ENCODE measurements at regions not wholly inside any gene's neighbourhood (a gene's known extent, or its start where the extent isn't known, plus 50 kb on each side); places are given as distances from the start of the nearest gene placed in this dataset.
"Not testable (repeated sequence)": the region's sequence is repeated elsewhere in the genome, so short reads cannot be mapped to it uniquely, and the experiment has no call there.

DNA sequence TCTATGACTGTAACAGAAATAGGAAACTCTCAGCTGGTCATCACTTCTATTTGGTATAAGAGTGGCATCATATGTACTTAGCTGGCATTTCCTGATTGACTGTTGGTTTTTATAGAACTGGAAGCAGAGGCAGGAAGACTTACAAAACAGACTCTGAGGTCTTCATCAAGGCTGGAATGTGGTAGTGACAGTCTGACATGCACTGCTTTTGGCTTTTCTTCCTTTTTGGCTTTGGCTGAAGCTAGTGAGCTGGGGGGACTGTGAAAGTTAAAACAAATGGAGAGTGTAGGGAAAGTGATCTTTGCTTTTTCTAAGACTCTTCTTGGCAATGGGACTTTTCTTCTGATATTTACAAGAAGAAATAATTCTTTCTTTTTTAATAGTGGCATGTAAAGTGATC, 121.1 kb upstream of the SLC4A4 start:
- in situ Hi-C loops (cut with MboI; ENCODE audit: low sequenced_read_pairs, unreplicated experiment): no loop called here
- no peak for DNase-seq (ENCODE audit: low spot score)
- TF ChIP-seq, protein P1, sequence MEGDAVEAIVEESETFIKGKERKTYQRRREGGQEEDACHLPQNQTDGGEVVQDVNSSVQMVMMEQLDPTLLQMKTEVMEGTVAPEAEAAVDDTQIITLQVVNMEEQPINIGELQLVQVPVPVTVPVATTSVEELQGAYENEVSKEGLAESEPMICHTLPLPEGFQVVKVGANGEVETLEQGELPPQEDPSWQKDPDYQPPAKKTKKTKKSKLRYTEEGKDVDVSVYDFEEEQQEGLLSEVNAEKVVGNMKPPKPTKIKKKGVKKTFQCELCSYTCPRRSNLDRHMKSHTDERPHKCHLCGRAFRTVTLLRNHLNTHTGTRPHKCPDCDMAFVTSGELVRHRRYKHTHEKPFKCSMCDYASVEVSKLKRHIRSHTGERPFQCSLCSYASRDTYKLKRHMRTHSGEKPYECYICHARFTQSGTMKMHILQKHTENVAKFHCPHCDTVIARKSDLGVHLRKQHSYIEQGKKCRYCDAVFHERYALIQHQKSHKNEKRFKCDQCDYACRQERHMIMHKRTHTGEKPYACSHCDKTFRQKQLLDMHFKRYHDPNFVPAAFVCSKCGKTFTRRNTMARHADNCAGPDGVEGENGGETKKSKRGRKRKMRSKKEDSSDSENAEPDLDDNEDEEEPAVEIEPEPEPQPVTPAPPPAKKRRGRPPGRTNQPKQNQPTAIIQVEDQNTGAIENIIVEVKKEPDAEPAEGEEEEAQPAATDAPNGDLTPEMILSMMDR (IDR thresholded peaks at IDR 0.05; ENCODE audit: borderline replicate concordance, control extremely low read depth, extremely low read depth, insufficient read depth, missing control alignments): no peak

DNA sequence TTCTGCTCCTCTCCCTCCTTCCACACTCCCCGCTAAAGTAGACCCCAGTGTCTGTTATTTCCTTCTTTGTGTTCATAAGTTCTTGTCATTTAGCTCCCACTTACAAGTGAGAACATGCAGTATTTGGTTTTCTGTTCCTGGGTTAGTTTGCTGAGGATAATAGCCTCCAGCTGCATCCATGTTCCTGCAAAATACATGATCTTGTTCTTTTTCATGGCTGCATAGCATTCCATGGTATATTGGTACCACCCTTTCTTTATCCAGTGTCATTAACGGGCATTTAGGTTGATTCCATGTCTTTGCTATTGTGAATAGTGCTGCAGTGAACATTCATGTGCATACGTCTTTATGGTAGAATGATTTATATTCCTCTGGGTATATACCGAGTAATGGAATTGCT, 118.0 kb upstream of the SLC4A4 start:
- in situ Hi-C loops (cut with MboI; ENCODE audit: low sequenced_read_pairs, unreplicated experiment); DNase-seq (ENCODE audit: low spot score): not testable (repeated sequence)

DNA sequence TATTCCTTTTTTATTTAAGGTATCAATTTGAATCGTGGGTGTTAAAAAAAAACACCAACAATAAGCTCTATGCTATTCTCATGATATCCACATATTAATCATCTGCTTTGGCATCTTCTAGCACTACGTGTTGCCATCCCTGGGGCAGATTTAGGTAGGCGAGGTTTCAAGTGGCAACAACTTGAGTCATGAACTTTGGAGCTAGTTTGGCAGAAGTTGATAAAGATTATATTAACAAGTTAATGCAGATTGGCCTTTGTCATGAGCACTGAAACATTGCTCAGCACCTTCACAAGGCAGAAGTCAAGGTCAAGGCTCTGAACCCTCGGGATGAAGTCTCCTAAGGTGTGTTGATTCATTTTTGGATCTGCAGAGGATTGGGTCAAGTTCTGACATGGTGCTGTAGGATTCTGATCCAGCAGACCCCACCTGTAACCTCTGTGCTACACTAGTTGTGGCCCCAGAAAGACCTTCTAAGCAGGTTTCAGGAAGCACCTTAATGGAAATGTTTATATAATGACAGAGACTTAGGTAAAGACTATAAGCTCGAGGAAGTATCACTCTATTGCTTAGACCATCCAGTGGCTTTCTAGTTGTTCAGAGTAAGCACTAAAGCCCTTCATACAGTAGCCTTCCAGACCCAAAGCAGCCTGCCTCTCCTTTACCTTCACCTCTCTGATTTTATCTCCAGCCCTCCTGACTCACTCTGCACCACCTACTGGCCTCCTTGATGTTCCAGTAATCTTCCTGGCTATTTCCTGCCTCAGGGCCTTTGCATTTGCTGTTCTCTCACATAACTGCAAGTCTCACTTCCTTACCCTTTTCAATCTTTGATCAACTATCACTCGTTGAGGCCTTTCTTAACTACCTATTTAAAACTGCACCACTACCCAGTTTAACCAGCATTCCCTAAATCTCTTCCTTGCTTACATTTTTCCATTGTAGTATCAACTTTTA, 117.0 kb upstream of the SLC4A4 start:
- DNase-seq (ENCODE audit: low spot score): no peak
- TF ChIP-seq, protein P1 (IDR thresholded peaks at IDR 0.05; ENCODE audit: borderline replicate concordance, control extremely low read depth, extremely low read depth, insufficient read depth, missing control alignments): no peak
- in situ Hi-C loops (cut with MboI; ENCODE audit: low sequenced_read_pairs, unreplicated experiment): no loop called here

DNA sequence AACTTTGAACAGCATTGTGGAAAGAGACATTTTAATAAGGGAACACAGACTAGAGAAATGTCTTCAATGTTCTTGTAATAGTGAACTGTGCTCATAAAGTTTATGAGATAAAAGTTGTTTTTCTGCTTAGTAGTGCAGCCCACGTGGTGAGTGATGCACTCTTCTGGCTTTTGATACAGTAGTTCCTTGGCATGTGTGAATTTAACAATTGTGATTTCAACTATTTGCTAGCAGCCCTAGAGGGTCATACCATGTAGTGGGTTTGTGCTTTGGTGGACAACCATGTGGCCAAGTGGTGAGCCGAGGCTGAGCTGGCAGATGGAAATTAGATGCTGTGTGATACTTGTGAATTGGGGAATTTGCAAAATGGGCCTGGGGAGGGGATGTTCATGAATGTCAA, 116.2 kb upstream of the SLC4A4 start:
- in situ Hi-C loops (cut with MboI; ENCODE audit: low sequenced_read_pairs, unreplicated experiment): no loop called here
- no peak for DNase-seq (ENCODE audit: low spot score)
- TF ChIP-seq, protein P1 (IDR thresholded peaks at IDR 0.05; ENCODE audit: borderline replicate concordance, control extremely low read depth, extremely low read depth, insufficient read depth, missing control alignments): no peak

DNA sequence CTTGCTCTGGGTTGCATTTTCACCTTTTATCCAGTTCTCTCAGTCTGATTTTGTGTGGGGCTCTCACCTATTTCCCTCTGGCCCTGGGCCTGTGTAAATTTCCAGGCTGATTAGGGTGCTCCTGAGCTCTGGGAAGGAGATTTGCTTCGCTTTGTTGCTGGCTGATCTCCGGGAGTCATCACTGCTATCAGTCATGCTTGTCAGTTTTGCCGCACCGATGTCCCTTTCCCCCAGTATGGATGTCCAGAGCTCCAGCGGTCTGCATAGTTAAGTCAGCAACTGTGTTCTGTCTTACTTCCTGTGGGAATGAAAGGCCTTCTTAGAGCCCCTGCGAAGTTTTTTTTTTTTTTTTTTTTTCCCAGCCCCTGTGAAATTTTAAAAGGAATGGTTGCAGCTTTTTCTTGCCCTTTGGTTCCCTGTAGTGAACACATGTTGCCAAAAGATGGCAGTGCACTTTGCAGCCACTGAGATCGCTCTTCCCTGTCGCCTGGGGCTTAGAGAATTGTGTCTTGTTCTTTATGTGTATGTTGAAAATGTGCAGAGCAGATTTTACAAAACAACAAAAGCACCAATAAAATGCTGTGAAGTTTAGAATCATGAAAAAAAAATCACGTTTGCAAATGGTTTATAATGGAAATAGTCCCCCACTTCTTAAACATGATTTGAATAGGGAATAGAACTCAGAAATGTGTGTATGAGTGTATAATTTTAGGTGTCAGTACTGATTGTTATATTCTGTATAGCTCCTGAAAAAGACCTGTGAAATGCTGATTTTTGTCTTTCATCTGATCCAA, 109.1 kb upstream of the SLC4A4 start:
- in situ Hi-C loops (cut with MboI; ENCODE audit: low sequenced_read_pairs, unreplicated experiment): no loop called here
- TF ChIP-seq, protein P1 (IDR thresholded peaks at IDR 0.05; ENCODE audit: borderline replicate concordance, control extremely low read depth, extremely low read depth, insufficient read depth, missing control alignments): peak; percentile 44
- DNase-seq (ENCODE audit: low spot score): peak; percentile 52

DNA sequence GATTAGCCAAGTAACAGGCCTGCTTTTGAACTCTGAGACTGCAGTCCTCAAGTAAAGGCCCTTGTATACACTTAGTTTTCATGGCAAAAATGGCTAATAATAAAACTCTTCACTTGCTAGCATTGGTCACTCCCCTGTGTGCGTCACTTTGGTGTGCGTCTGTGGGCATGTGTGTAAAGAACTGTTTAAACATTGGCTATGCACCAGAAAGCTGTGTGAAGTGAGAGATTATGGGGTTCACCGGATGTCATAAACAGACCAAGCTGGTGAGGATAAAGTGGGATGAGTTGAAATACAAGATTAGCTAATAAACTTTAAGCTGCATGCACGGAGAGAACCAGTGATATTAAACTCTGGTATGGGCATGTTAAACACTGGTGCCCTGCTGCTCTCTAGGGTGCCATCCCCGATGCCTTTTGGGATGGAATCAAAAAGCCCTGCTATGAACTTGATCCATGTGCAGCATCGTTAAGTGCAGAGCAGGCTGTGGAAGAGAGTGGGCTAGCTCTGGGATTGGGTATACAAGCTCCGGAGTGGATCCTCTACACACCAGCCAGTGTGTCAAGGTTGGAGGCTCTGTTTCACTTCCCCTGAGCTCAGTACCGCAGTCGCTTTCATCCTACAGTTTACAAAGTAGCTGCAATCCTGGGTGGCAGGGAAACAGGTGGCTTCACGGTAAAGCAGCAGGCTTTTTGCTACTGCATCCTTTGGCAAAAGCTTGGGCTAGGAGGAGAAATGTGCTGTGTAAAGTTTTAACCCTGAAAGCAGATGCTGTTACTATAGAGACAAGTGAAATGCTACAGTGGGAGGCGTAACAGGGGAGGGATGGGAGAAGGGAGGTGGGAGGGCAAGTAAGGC, 108.3 kb upstream of the SLC4A4 start:
- in situ Hi-C loops (cut with MboI; ENCODE audit: low sequenced_read_pairs, unreplicated experiment): no loop called here
- TF ChIP-seq, protein P1 (IDR thresholded peaks at IDR 0.05; ENCODE audit: borderline replicate concordance, control extremely low read depth, extremely low read depth, insufficient read depth, missing control alignments): no peak
- DNase-seq (ENCODE audit: low spot score): no peak
